ENCODE measurements at regions not wholly inside any gene's neighbourhood (a gene's known extent, or its start where the extent isn't known, plus 50 kb on each side); places are given as distances from the start of the nearest gene placed in this dataset.
"Not testable (repeated sequence)": the region's sequence is repeated elsewhere in the genome, so short reads cannot be mapped to it uniquely, and the experiment has no call there.

- not testable (repeated sequence) for TF ChIP-seq EP300 (IDR thresholded peaks at IDR 0.05; ENCODE audit: low read depth); POLR2AphosphoS5 (IDR thresholded peaks at IDR 0.05); POLR2A (IDR thresholded peaks at IDR 0.05)
- TF ChIP-seq, protein P1, sequence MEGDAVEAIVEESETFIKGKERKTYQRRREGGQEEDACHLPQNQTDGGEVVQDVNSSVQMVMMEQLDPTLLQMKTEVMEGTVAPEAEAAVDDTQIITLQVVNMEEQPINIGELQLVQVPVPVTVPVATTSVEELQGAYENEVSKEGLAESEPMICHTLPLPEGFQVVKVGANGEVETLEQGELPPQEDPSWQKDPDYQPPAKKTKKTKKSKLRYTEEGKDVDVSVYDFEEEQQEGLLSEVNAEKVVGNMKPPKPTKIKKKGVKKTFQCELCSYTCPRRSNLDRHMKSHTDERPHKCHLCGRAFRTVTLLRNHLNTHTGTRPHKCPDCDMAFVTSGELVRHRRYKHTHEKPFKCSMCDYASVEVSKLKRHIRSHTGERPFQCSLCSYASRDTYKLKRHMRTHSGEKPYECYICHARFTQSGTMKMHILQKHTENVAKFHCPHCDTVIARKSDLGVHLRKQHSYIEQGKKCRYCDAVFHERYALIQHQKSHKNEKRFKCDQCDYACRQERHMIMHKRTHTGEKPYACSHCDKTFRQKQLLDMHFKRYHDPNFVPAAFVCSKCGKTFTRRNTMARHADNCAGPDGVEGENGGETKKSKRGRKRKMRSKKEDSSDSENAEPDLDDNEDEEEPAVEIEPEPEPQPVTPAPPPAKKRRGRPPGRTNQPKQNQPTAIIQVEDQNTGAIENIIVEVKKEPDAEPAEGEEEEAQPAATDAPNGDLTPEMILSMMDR (IDR thresholded peaks at IDR 0.05), result not testable (repeated sequence)
These were observed 117.2 kb upstream of the NBPF9 start for GRCh38 chr1:149220463-149221074.
